ENCODE measurements at regions not wholly inside any gene's neighbourhood (a gene's known extent, or its start where the extent isn't known, plus 50 kb on each side); places are given as distances from the start of the nearest gene placed in this dataset.

DNA sequence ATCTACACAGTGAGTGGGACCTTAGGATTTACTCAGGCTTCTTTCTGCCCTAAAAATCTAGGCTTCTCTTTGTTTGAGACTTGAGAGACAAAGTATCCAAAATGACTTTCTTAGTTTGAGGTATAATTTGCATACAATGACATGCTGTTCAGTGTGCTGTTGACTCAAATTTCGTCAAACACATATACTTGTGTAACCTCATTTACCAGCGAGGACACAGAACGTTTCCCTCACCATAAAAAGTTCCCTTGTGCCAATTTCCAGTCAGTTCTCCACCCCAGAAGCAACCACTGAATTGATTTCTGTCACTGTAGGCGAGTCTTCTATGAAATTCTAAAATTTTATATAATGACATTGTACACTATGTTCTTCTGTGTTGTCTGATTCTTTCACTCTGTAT lies 68.0 kb upstream of the MAF start:
- ATAC-seq: no peak
- TF ChIP-seq OSR1 (CRISPR knock-in tag; IDR thresholded peaks at IDR 0.05) (no peak), GLIS3 (CRISPR knock-in tag; IDR thresholded peaks at IDR 0.05) (no peak), ZC3H10 (CRISPR knock-in tag; IDR thresholded peaks at IDR 0.05) (no peak), TCF4 (CRISPR knock-in tag; IDR thresholded peaks at IDR 0.05; ENCODE audit: borderline replicate concordance) (no peak), RARB (CRISPR knock-in tag; IDR thresholded peaks at IDR 0.05) (no peak), ISL1 (CRISPR knock-in tag; IDR thresholded peaks at IDR 0.05) (no peak), PPARA (CRISPR knock-in tag; IDR thresholded peaks at IDR 0.05; ENCODE audit: borderline replicate concordance) (no peak), ZFP3 (CRISPR knock-in tag; IDR thresholded peaks at IDR 0.05) (no peak), ESRRG (CRISPR knock-in tag; IDR thresholded peaks at IDR 0.05) (no peak), TOX (CRISPR knock-in tag; IDR thresholded peaks at IDR 0.05; ENCODE audit: borderline replicate concordance) (no peak), ZNF8 (CRISPR knock-in tag; IDR thresholded peaks at IDR 0.05) (no peak), ZNF565 (CRISPR knock-in tag; conservative IDR thresholded peaks at IDR 0.05; ENCODE audit: low read depth) (no peak)
- TF ChIP-seq, protein P1, sequence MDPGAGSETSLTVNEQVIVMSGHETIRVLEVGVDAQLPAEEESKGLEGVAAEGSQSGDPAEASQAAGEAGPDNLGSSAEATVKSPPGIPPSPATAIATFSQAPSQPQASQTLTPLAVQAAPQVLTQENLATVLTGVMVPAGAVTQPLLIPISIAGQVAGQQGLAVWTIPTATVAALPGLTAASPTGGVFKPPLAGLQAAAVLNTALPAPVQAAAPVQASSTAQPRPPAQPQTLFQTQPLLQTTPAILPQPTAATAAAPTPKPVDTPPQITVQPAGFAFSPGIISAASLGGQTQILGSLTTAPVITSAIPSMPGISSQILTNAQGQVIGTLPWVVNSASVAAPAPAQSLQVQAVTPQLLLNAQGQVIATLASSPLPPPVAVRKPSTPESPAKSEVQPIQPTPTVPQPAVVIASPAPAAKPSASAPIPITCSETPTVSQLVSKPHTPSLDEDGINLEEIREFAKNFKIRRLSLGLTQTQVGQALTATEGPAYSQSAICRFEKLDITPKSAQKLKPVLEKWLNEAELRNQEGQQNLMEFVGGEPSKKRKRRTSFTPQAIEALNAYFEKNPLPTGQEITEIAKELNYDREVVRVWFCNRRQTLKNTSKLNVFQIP (CRISPR knock-in tag; IDR thresholded peaks at IDR 0.05; ENCODE audit: borderline replicate concordance, low read depth): no peak
- TF ChIP-seq, protein P2, sequence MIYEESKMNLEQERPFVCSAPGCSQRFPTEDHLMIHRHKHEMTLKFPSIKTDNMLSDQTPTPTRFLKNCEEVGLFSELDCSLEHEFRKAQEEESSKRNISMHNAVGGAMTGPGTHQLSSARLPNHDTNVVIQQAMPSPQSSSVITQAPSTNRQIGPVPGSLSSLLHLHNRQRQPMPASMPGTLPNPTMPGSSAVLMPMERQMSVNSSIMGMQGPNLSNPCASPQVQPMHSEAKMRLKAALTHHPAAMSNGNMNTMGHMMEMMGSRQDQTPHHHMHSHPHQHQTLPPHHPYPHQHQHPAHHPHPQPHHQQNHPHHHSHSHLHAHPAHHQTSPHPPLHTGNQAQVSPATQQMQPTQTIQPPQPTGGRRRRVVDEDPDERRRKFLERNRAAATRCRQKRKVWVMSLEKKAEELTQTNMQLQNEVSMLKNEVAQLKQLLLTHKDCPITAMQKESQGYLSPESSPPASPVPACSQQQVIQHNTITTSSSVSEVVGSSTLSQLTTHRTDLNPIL (CRISPR knock-in tag; IDR thresholded peaks at IDR 0.05; ENCODE audit: low read depth): no peak
- TF ChIP-seq, protein P3, sequence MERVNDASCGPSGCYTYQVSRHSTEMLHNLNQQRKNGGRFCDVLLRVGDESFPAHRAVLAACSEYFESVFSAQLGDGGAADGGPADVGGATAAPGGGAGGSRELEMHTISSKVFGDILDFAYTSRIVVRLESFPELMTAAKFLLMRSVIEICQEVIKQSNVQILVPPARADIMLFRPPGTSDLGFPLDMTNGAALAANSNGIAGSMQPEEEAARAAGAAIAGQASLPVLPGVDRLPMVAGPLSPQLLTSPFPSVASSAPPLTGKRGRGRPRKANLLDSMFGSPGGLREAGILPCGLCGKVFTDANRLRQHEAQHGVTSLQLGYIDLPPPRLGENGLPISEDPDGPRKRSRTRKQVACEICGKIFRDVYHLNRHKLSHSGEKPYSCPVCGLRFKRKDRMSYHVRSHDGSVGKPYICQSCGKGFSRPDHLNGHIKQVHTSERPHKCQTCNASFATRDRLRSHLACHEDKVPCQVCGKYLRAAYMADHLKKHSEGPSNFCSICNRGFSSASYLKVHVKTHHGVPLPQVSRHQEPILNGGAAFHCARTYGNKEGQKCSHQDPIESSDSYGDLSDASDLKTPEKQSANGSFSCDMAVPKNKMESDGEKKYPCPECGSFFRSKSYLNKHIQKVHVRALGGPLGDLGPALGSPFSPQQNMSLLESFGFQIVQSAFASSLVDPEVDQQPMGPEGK (CRISPR knock-in tag; IDR thresholded peaks at IDR 0.05; ENCODE audit: borderline replicate concordance): no peak
- TF ChIP-seq, protein P4, sequence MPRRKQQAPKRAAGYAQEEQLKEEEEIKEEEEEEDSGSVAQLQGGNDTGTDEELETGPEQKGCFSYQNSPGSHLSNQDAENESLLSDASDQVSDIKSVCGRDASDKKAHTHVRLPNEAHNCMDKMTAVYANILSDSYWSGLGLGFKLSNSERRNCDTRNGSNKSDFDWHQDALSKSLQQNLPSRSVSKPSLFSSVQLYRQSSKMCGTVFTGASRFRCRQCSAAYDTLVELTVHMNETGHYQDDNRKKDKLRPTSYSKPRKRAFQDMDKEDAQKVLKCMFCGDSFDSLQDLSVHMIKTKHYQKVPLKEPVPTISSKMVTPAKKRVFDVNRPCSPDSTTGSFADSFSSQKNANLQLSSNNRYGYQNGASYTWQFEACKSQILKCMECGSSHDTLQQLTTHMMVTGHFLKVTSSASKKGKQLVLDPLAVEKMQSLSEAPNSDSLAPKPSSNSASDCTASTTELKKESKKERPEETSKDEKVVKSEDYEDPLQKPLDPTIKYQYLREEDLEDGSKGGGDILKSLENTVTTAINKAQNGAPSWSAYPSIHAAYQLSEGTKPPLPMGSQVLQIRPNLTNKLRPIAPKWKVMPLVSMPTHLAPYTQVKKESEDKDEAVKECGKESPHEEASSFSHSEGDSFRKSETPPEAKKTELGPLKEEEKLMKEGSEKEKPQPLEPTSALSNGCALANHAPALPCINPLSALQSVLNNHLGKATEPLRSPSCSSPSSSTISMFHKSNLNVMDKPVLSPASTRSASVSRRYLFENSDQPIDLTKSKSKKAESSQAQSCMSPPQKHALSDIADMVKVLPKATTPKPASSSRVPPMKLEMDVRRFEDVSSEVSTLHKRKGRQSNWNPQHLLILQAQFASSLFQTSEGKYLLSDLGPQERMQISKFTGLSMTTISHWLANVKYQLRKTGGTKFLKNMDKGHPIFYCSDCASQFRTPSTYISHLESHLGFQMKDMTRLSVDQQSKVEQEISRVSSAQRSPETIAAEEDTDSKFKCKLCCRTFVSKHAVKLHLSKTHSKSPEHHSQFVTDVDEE (CRISPR knock-in tag; IDR thresholded peaks at IDR 0.05): no peak

DNA sequence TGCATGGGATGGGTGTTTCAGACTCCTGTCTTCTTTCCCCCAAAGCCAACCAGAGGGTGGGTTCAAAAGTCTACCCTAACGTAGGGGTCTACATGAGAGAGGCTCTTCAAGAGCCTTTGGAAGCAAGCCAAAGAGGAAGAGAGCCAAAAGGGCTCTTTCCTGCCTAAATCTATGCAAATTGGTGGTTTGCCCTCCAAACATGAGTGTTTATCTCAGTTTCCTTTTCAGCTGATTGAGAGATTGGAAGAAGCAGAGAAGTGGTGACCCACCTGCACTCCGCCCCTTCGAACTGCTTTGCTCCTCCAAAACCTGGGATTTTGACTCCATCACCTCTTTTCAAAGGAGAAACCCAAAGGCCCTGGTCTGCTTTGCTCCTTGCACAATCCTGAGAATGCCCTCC lies 65.4 kb upstream of the MAF start:
- ATAC-seq: no peak
- TF ChIP-seq CSDC2 (CRISPR knock-in tag; IDR thresholded peaks at IDR 0.05) (no peak), GLIS3 (CRISPR knock-in tag; IDR thresholded peaks at IDR 0.05) (no peak), ZFP3 (CRISPR knock-in tag; IDR thresholded peaks at IDR 0.05) (no peak), RARB (CRISPR knock-in tag; IDR thresholded peaks at IDR 0.05) (no peak), ESRRG (CRISPR knock-in tag; IDR thresholded peaks at IDR 0.05) (no peak), ZC3H10 (CRISPR knock-in tag; IDR thresholded peaks at IDR 0.05) (no peak), TCF4 (CRISPR knock-in tag; IDR thresholded peaks at IDR 0.05; ENCODE audit: borderline replicate concordance) (no peak), SNAI2 (CRISPR knock-in tag; IDR thresholded peaks at IDR 0.05) (no peak), ZNF8 (CRISPR knock-in tag; IDR thresholded peaks at IDR 0.05) (no peak), ZNF565 (CRISPR knock-in tag; conservative IDR thresholded peaks at IDR 0.05; ENCODE audit: low read depth) (no peak), TOX (CRISPR knock-in tag; IDR thresholded peaks at IDR 0.05; ENCODE audit: borderline replicate concordance) (no peak), BACH2 (CRISPR knock-in tag; IDR thresholded peaks at IDR 0.05; ENCODE audit: borderline replicate concordance) (no peak)
- TF ChIP-seq, protein P3 (CRISPR knock-in tag; IDR thresholded peaks at IDR 0.05; ENCODE audit: borderline replicate concordance): no peak
- TF ChIP-seq, protein P1 (CRISPR knock-in tag; IDR thresholded peaks at IDR 0.05; ENCODE audit: borderline replicate concordance, low read depth): no peak
- TF ChIP-seq, protein P4 (CRISPR knock-in tag; IDR thresholded peaks at IDR 0.05): no peak
- TF ChIP-seq, protein P5, sequence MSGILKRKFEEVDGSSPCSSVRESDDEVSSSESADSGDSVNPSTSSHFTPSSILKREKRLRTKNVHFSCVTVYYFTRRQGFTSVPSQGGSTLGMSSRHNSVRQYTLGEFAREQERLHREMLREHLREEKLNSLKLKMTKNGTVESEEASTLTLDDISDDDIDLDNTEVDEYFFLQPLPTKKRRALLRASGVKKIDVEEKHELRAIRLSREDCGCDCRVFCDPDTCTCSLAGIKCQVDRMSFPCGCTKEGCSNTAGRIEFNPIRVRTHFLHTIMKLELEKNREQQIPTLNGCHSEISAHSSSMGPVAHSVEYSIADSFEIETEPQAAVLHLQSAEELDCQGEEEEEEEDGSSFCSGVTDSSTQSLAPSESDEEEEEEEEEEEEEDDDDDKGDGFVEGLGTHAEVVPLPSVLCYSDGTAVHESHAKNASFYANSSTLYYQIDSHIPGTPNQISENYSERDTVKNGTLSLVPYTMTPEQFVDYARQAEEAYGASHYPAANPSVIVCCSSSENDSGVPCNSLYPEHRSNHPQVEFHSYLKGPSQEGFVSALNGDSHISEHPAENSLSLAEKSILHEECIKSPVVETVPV (CRISPR knock-in tag; IDR thresholded peaks at IDR 0.05): no peak
- TF ChIP-seq, protein P2 (CRISPR knock-in tag; IDR thresholded peaks at IDR 0.05; ENCODE audit: low read depth): no peak
